IMR-90 (cell line): ENCODE measurements at regions not wholly inside any gene's neighbourhood (a gene's known extent, or its start where the extent isn't known, plus 50 kb on each side); places are given as distances from the start of the nearest gene placed in this dataset.

Source experiments
- ATAC-seq: fragments of 200-7000 bp; cut with Tn5 transposase; 2 replicates; pipeline ENCODE4 v1.9.1; 2020; ENCODE audit warnings: low read depth, mild to moderate bottlenecking, moderate library complexity
- BruUV-seq: library from RNA; stranded (reverse); fragments of 400-500 nt; replicated peaks from 2 replicates; lab custom pipeline; 2021; lab: Mats Ljungman, UMichigan
- CTCF ChIA-PET: fragments of 300-600 bp; formaldehyde crosslinking; extraction: SDS; loops from one replicate; lab custom pipeline; 2021; ENCODE audit warnings: antibody characterized with exemption; lab: Yijun Ruan, JAX
- POLR2A ChIA-PET: fragments of 300-600 bp; sonication (Branson Sonifier 250); formaldehyde crosslinking; loops from one replicate; lab custom pipeline; 2022; ENCODE audit warnings: antibody characterized with exemption; ENCODE audit not compliant: unreplicated experiment; lab: Charles Lee
- DNase-seq: peaks from one replicate; pipeline ENCODE4 v3.0.0; 2013
- H2AFZ ChIP-seq: replicated peaks from 2 replicates; pipeline ENCODE3; 2013; ENCODE audit warnings: low read length, mild to moderate bottlenecking; ENCODE audit not compliant: poor library complexity
- H2AK5ac ChIP-seq: 2 replicates; pipeline ENCODE4 v1.6.1; 2013; ENCODE audit warnings: low read depth, low read length, inconsistent platforms
- H2AK9ac ChIP-seq: replicated peaks from 2 replicates; pipeline ENCODE3; 2013; ENCODE audit warnings: mild to moderate bottlenecking, low read depth, low read length, moderate library complexity; ENCODE audit not compliant: poor library complexity
- H2BK120ac ChIP-seq: 2 replicates; pipeline ENCODE4 v1.6.1; 2013; ENCODE audit warnings: low read depth, low read length, inconsistent platforms
- H2BK15ac ChIP-seq: 3 replicates; pipeline ENCODE4 v1.6.1; 2013; ENCODE audit warnings: low read depth, low read length, inconsistent platforms
- H2BK20ac ChIP-seq: 2 replicates; pipeline ENCODE4 v1.6.1; 2013; ENCODE audit warnings: low read depth, mild to moderate bottlenecking, inconsistent platforms, low read length, moderate library complexity
- H2BK5ac ChIP-seq: 2 replicates; pipeline ENCODE4 v1.6.1; 2013; ENCODE audit warnings: mild to moderate bottlenecking, low read depth, low read length, inconsistent platforms; ENCODE audit not compliant: poor library complexity, severe bottlenecking
- H3K14ac ChIP-seq: replicated peaks from 2 replicates; pipeline ENCODE4 v1.6.1; 2013; ENCODE audit warnings: low read depth, low read length, inconsistent platforms
- H3K18ac ChIP-seq: 2 replicates; pipeline ENCODE4 v1.6.1; 2013; ENCODE audit warnings: low read depth, low read length, control low read depth
- H3K23ac ChIP-seq: 2 replicates; pipeline ENCODE4 v1.6.1; 2013; ENCODE audit warnings: low read depth, low read length, inconsistent platforms
- H3K27ac ChIP-seq: 2 replicates; pipeline ENCODE4 v1.5.1; 2013; ENCODE audit warnings: mild to moderate bottlenecking, control low read depth, low read length; ENCODE audit not compliant: insufficient read depth
- H3K27me3 ChIP-seq: 2 replicates; pipeline ENCODE4 v1.6.1; 2013; ENCODE audit warnings: low read length; ENCODE audit not compliant: control insufficient read depth, insufficient read depth
- H3K36me3 ChIP-seq: 2 replicates; pipeline ENCODE4 v1.6.1; 2013; ENCODE audit warnings: low read length, mixed read lengths; ENCODE audit not compliant: control insufficient read depth, insufficient read depth
- H3K4ac ChIP-seq: 2 replicates; pipeline ENCODE4 v1.6.1; 2013; ENCODE audit warnings: low read depth, low read length, inconsistent platforms
- H3K4me1 ChIP-seq: 2 replicates; pipeline ENCODE4 v1.6.1; 2013; ENCODE audit warnings: low read length, mixed read lengths; ENCODE audit not compliant: control insufficient read depth, insufficient read depth
- H3K4me2 ChIP-seq: 2 replicates; pipeline ENCODE4 v1.6.1; 2013; ENCODE audit warnings: low read depth, mild to moderate bottlenecking, control low read depth, low read length, moderate library complexity
- H3K4me3 ChIP-seq: 2 replicates; pipeline ENCODE4 v1.5.1; 2013; ENCODE audit warnings: low read depth, mild to moderate bottlenecking, control low read depth, low read length, moderate library complexity; ENCODE audit not compliant: insufficient read depth
- H3K56ac ChIP-seq: 2 replicates; pipeline ENCODE4 v1.6.1; 2013; ENCODE audit warnings: low read length, inconsistent platforms; ENCODE audit not compliant: insufficient read depth; ENCODE audit errors: extremely low read depth
- H3K79me1 ChIP-seq, 2 experiments: 2 replicates each; pipeline ENCODE4 v1.6.1; 2013; ENCODE audit warnings: low read length in 2 of 2, inconsistent platforms in 1 of 2, low read depth in 1 of 2
- H3K9ac ChIP-seq: 2 replicates; pipeline ENCODE4 v1.6.1; 2013; ENCODE audit warnings: low read depth, low read length, control low read depth
- H3K9me1 ChIP-seq: 2 replicates; pipeline ENCODE4 v1.6.1; 2013; ENCODE audit warnings: low read length, inconsistent platforms; ENCODE audit not compliant: insufficient read depth
- H3K9me3 ChIP-seq: 2 replicates; pipeline ENCODE4 v1.6.1; 2013; ENCODE audit warnings: low read length; ENCODE audit not compliant: control insufficient read depth, insufficient read depth
- H4K20me1 ChIP-seq: 2 replicates; pipeline ENCODE4 v1.6.1; 2013; ENCODE audit warnings: low read length, inconsistent platforms; ENCODE audit not compliant: insufficient read depth
- H4K5ac ChIP-seq: 2 replicates; pipeline ENCODE4 v1.6.1; 2013; ENCODE audit warnings: mild to moderate bottlenecking, low read depth, low read length, control low read depth
- H4K8ac ChIP-seq, 2 experiments: 2 replicates each; pipeline ENCODE4 v1.6.1; 2013; ENCODE audit warnings: low read depth in 2 of 2, low read length in 2 of 2, control low read depth in 1 of 2, inconsistent platforms in 1 of 2
- H4K91ac ChIP-seq: 2 replicates; pipeline ENCODE4 v1.6.1; 2013; ENCODE audit warnings: low read depth, low read length, inconsistent platforms; ENCODE audit not compliant: insufficient read depth
- BHLHE40 ChIP-seq: fragments of 150-350 bp; IDR thresholded peaks from 2 replicates; pipeline ENCODE4 v1.6.1; 2016; ENCODE audit warnings: mild to moderate bottlenecking, low read depth, low read length
- CEBPB ChIP-seq: IDR thresholded peaks from 2 replicates; pipeline ENCODE4 v1.6.1; 2012; ENCODE audit warnings: low read depth, low read length, improper control_type of control experiment
- CHD1 ChIP-seq: IDR thresholded peaks from 2 replicates; pipeline ENCODE4 v1.6.1; 2012; ENCODE audit warnings: low read depth, low read length, improper control_type of control experiment
- CTCF ChIP-seq: conservative IDR thresholded peaks from 2 replicates; pipeline ENCODE4 v1.5.1; 2012; ENCODE audit warnings: mild to moderate bottlenecking, low read depth, low read length, improper control_type of control experiment
- ELK1 ChIP-seq: fragments of 150-350 bp; IDR thresholded peaks from 2 replicates; pipeline ENCODE4 v1.6.1; 2016; ENCODE audit warnings: low read depth, mild to moderate bottlenecking, low read length, moderate library complexity, borderline replicate concordance
- FOS ChIP-seq: fragments of 150-350 bp; IDR thresholded peaks from 2 replicates; pipeline ENCODE4 v1.6.1; 2016; ENCODE audit warnings: low read depth, low read length
- MAFK ChIP-seq: IDR thresholded peaks from 2 replicates; pipeline ENCODE4 v1.6.1; 2012; ENCODE audit warnings: low read depth, low read length, improper control_type of control experiment
- MAZ ChIP-seq: IDR thresholded peaks from 2 replicates; pipeline ENCODE4 v1.6.1; 2012; ENCODE audit warnings: low read depth, mild to moderate bottlenecking, low read length, improper control_type of control experiment, moderate library complexity, borderline replicate concordance
- MXI1 ChIP-seq: IDR thresholded peaks from 2 replicates; pipeline ENCODE4 v1.6.1; 2012; ENCODE audit warnings: low read depth, mild to moderate bottlenecking, low read length, moderate library complexity, borderline replicate concordance
- NFE2L2 ChIP-seq: fragments of 150-350 bp; IDR thresholded peaks from 2 replicates; pipeline ENCODE4 v1.6.1; 2016; ENCODE audit warnings: low read depth, mild to moderate bottlenecking, low read length
- POLR2A ChIP-seq: IDR thresholded peaks from 2 replicates; pipeline ENCODE4 v1.6.1; 2012; ENCODE audit warnings: mild to moderate bottlenecking, low read depth, low read length
- RAD21 ChIP-seq: IDR thresholded peaks from 2 replicates; pipeline ENCODE4 v1.6.1; 2012; ENCODE audit warnings: low read length, improper control_type of control experiment
- RCOR1 ChIP-seq: IDR thresholded peaks from 2 replicates; pipeline ENCODE4 v1.6.1; 2012; ENCODE audit warnings: mild to moderate bottlenecking, low read length, improper control_type of control experiment; ENCODE audit not compliant: insufficient replicate concordance
- RFX5 ChIP-seq: IDR thresholded peaks from 2 replicates; pipeline ENCODE4 v1.8.0; 2012; ENCODE audit warnings: low read depth, mild to moderate bottlenecking, low read length, moderate library complexity
- SMC3 ChIP-seq: fragments of 150-350 bp; IDR thresholded peaks from 2 replicates; pipeline ENCODE4 v1.6.1; 2016; ENCODE audit warnings: low read depth, mild to moderate bottlenecking, antibody characterized with exemption, low read length, moderate library complexity
- USF2 ChIP-seq: fragments of 150-350 bp; IDR thresholded peaks from 2 replicates; pipeline ENCODE4 v1.6.1; 2017; ENCODE audit warnings: mild to moderate bottlenecking, antibody characterized with exemption, low read length, low read depth
- WGBS, 2 experiments: methylation state at CpG; one replicate each; pipeline versions ENCODE4 v1.1.5 to v1.1.7; 2013; ENCODE audit warnings: missing lambda C conversion rate in 2 of 2; ENCODE audit not compliant: insufficient read length in 1 of 2; ENCODE audit errors: extremely low coverage in 2 of 2; 5-methylcytosine and 5-hydroxymethylcytosine counted together
- dilution Hi-C: fragments of 300-500 bp; cut with HindIII; formaldehyde crosslinking; loops from one replicate; pipeline ENCODE4 v1.14.3; 2018; ENCODE audit warnings: low sequenced_read_pairs; ENCODE audit not compliant: unreplicated experiment
- in situ Hi-C: fragments of 300-500 bp; cut with MboI; formaldehyde crosslinking; loops from 3 replicates; pipeline ENCODE4 v1.14.3; 2019; ENCODE audit warnings: low sequenced_read_pairs, inconsistent platforms, mixed read lengths
- intact Hi-C: fragments of 100-400 bp; cut with micrococcal nuclease; formaldehyde crosslinking; loops from 2 replicates; pipeline ENCODE4 v1.10.0; 2022

GRCh38 chr21:20730441-20730840 is 267.8 kb upstream of the NCAM2 start:
- dilution Hi-C loops: no loop called here
- Histone ChIP-seq H3K4ac (no peak overlapping the region), H3K27me3 (no peaks in the 10 kb centered on the region), H2BK120ac (no peak overlapping the region), H3K23ac (no peak overlapping the region), H2AK5ac (no peak overlapping the region), H2AFZ (no peak overlapping the region), H3K9me1 (no peaks in the 10 kb centered on the region), H4K20me1 (no peaks in the 10 kb centered on the region), H3K56ac (no peak overlapping the region), H3K18ac (no peak overlapping the region), H4K91ac (no peak overlapping the region), H3K4me2 (no peak overlapping the region), H3K4me3 (no peak overlapping the region), H2BK15ac (no peak overlapping the region), H4K5ac (no peak overlapping the region), H3K36me3 (no peaks in the 10 kb centered on the region), H4K8ac (no peak overlapping the region), H3K9ac (no peak overlapping the region), H2AK9ac (no peak overlapping the region), H3K9me3 (peaks cover 12% of the 10 kb centered on the region), H3K79me1 (no peaks in the 10 kb centered on the region), H3K4me1 (no peaks in the 10 kb centered on the region), H2BK5ac (no peak overlapping the region), H2BK20ac (no peak overlapping the region), H3K27ac (no peak overlapping the region), H3K14ac (no peak overlapping the region)
- BruUV-seq: no TSS peak
- intact Hi-C loops: no loop called here
- ChIA-PET POLR2A (no interaction called here), CTCF (no interaction called here)
- WGBS, 2 experiments: no CpG with 5 or more reads among the region's 6 CpGs
- in situ Hi-C loops: no loop called here
- DNase-seq: no peak
- ATAC-seq: no peak
- TF ChIP-seq USF2 (no peak), CTCF (no peak), MAFK (no peak), MAZ (no peak), RCOR1 (no peak), CHD1 (no peak), SMC3 (no peak), RFX5 (no peak), BHLHE40 (no peak), FOS (no peak), NFE2L2 (no peak), CEBPB (no peak), RAD21 (no peak), MXI1 (no peak), POLR2A (no peak), ELK1 (no peak)
